Tibial nerve (tissue), 4 donors: ENCODE measurements at regions not wholly inside any gene's neighbourhood (a gene's known extent, or its start where the extent isn't known, plus 50 kb on each side); places are given as distances from the start of the nearest gene placed in this dataset.
A peak's percentile ranks its signal among the peaks of the same experiment; 100 is the strongest.

Experiments used
- DNase-seq, 2 donors: peaks; one replicate each; pipeline ENCODE4 v3.0.0-alpha.2; 2019; ENCODE audit warnings: low spot score in 2 of 2
- H3K27ac ChIP-seq, 4 donors: fragments of 200-600 bp; sonication (generic) in 3 of 4; one replicate each; pipeline ENCODE4 v1.5.1; 2017 to 2019; ENCODE audit warnings: mild to moderate bottlenecking in 1 of 4
- H3K27me3 ChIP-seq, 2 donors: fragments of 200-600 bp; sonication (generic) in 1 of 2; one replicate each; pipeline versions ENCODE4 v1.5.1 to v1.6.0; 2017 to 2019
- H3K36me3 ChIP-seq, 3 donors: fragments of 200-600 bp; sonication (generic); one replicate each; pipeline ENCODE4 v1.5.1; 2018 to 2019
- H3K4me1 ChIP-seq, 4 donors: fragments of 200-600 bp; sonication (generic) in 3 of 4; one replicate each; pipeline ENCODE4 v1.5.1; 2017 to 2019
- H3K4me3 ChIP-seq, 4 donors: fragments of 200-600 bp; sonication (generic) in 3 of 4; one replicate each; pipeline ENCODE4 v1.5.1; 2017 to 2019; ENCODE audit warnings: mild to moderate bottlenecking in 1 of 4, moderate library complexity in 1 of 4
- H3K9me3 ChIP-seq, 4 donors: fragments of 200-600 bp; sonication (generic) in 3 of 4; one replicate each; pipeline ENCODE4 v1.5.1; 2017 to 2019
- EP300 ChIP-seq, 2 donors: sonication (generic); formaldehyde crosslinking; IDR thresholded peaks; one replicate each; pipeline ENCODE4 v1.6.1; 2017; ENCODE audit warnings: antibody characterized with exemption in 2 of 2, mild to moderate bottlenecking in 1 of 2
- POLR2A ChIP-seq, 2 donors: fragments of 450-650 bp; IDR thresholded peaks; one replicate each; pipeline ENCODE4 v1.6.1; 2017; ENCODE audit warnings: antibody characterized with exemption in 2 of 2, mild to moderate bottlenecking in 2 of 2, moderate library complexity in 2 of 2
- WGBS, 2 donors: methylation state at CpG; one replicate each; pipeline ENCODE4 v1.1.5; 2018; 5-methylcytosine and 5-hydroxymethylcytosine counted together
- TF ChIP-seq, protein P1 (sequence below), 5 experiments: fragments of 200-600 bp in 3 of 5; fragments of 450-650 bp in 2 of 5; sonication (generic) in 3 of 5; IDR thresholded peaks; one replicate each; pipeline ENCODE4 v1.5.1; 2016 to 2019; ENCODE audit warnings: antibody characterized with exemption in 5 of 5, mild to moderate bottlenecking in 3 of 5, moderate library complexity in 2 of 5

DNA sequence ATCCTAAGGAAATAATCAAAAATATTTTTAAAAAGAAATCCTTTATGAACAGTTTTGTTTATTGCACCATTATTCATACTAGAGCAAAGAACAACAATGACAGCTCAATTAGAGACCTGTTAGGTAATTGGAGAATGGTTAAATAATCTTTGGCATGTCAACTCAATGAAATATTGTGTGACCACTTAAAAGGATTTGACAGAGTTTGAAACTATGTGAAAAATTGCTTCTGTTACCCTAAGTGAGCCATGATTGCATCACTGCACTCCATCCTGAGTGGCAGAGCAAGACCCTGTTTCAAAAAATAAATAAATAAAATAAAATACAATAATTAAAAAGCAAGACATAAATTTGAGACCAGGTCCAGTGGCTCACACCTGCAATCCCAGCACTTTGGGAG lies 66.1 kb upstream of the ATP8B1 start:
- no peak overlapping the region for H3K4me3 ChIP-seq
- no peak overlapping the region for H3K27ac ChIP-seq
- TF ChIP-seq POLR2A (IDR thresholded peaks at IDR 0.05) (no peak), EP300 (IDR thresholded peaks at IDR 0.05) (no peak)
- TF ChIP-seq, protein P1, sequence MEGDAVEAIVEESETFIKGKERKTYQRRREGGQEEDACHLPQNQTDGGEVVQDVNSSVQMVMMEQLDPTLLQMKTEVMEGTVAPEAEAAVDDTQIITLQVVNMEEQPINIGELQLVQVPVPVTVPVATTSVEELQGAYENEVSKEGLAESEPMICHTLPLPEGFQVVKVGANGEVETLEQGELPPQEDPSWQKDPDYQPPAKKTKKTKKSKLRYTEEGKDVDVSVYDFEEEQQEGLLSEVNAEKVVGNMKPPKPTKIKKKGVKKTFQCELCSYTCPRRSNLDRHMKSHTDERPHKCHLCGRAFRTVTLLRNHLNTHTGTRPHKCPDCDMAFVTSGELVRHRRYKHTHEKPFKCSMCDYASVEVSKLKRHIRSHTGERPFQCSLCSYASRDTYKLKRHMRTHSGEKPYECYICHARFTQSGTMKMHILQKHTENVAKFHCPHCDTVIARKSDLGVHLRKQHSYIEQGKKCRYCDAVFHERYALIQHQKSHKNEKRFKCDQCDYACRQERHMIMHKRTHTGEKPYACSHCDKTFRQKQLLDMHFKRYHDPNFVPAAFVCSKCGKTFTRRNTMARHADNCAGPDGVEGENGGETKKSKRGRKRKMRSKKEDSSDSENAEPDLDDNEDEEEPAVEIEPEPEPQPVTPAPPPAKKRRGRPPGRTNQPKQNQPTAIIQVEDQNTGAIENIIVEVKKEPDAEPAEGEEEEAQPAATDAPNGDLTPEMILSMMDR (IDR thresholded peaks at IDR 0.05): no peak
- H3K27me3 ChIP-seq: no peaks in the 10 kb centered on the region
- no peak for DNase-seq
- no peaks in the 10 kb centered on the region for H3K36me3 ChIP-seq
- H3K9me3 ChIP-seq: peaks cover 0 to 29% (median 5%) of the 10 kb centered on the region in 4 donors
- no peaks in the 10 kb centered on the region for H3K4me1 ChIP-seq

DNA sequence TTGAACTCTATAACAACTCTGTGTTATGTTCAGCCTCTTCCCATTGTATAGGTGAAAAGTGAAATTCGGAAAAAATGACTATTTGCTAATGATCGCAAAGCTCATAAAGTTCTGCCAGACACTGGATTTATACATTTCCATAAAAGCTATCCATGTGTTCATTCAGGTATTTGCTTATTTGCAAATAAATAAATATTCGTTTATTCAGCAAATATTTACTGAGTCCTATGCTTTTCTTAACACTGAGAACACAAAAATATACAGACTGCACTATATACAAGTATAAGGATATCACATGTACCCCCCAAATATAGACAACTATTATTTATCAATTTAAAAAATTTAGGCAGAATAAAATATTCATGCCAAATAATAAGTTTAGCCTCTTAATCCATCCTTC lies 63.2 kb upstream of the ATP8B1 start:
- no peak overlapping the region for H3K27ac ChIP-seq
- H3K36me3 ChIP-seq: no peaks in the 10 kb centered on the region
- no peak for DNase-seq
- peaks cover 0 to 5% (median 0%) of the 10 kb centered on the region in 4 donors for H3K9me3 ChIP-seq
- H3K27me3 ChIP-seq: no peaks in the 10 kb centered on the region
- H3K4me1 ChIP-seq: no peaks in the 10 kb centered on the region
- 63 to 76% methylated on average over 3 of the region's 3 CpGs for WGBS, 2 donors
- TF ChIP-seq POLR2A (IDR thresholded peaks at IDR 0.05) (no peak), EP300 (IDR thresholded peaks at IDR 0.05) (no peak)
- TF ChIP-seq, protein P1 (IDR thresholded peaks at IDR 0.05): no peak
- no peak overlapping the region for H3K4me3 ChIP-seq

DNA sequence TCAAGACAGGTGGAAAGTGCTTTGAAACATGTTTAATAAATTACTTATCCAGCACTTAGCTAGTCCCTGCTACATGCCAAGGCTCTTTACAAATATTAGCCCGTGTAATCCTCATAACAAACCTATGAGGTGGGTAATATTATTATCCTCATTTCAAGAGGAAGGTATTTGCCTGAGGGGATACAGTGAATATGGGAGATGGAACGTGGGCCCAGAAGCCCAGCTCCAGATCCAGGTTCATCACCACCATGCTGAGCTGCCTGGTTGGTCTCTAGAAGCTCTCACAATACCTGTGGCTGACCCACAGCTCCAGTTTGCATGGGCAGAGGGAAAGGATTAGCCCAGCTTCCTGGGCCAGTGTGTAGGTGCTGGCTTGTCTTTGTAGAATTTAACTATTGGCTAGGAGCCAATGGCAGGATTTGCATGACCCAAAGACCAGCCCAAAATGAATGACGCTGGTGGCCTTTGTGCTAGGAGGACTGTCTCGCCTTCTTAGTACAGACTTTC lies 61.6 kb upstream of the ATP8B1 start:
- no peak for DNase-seq
- Histone ChIP-seq H3K9me3 (no peaks in the 10 kb centered on the region), H3K36me3 (no peaks in the 10 kb centered on the region), H3K4me1 (no peaks in the 10 kb centered on the region), H3K27ac (no peak overlapping the region), H3K27me3 (no peaks in the 10 kb centered on the region), H3K4me3 (no peak overlapping the region)
- TF ChIP-seq EP300 (IDR thresholded peaks at IDR 0.05) (no peak), POLR2A (IDR thresholded peaks at IDR 0.05) (no peak)
- TF ChIP-seq, protein P1 (IDR thresholded peaks at IDR 0.05): no peak
- 80 to 90% methylated on average over 4 of the region's 4 CpGs for WGBS, 2 donors

DNA sequence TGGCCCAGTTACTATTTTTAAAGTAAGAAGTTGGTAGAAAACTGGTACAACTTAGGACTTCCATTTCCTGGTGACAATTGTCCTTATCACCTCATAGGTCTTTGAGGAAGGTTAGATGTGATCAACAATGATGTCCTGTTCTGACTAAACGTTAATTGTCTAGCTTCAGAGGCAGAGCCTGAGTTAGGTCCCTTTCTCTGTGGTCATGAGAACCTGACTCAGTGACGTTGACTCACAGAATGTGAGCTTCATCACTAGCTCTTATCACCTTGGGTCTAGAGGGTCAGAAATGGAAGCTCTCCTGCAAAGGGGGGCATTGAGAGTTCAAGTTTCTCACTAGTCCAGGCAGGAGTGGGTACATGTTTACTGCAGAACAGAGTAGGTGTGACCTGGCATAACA lies 60.6 kb upstream of the ATP8B1 start:
- H3K27me3 ChIP-seq: no peaks in the 10 kb centered on the region
- TF ChIP-seq POLR2A (IDR thresholded peaks at IDR 0.05) (no peak), EP300 (IDR thresholded peaks at IDR 0.05) (no peak)
- TF ChIP-seq, protein P1 (IDR thresholded peaks at IDR 0.05): no peak
- no peak for DNase-seq

GRCh38 chr18:57859314-57859713 lies 56.2 kb upstream of the ATP8B1 start:
- TF ChIP-seq EP300 (IDR thresholded peaks at IDR 0.05): no peak
- no peak for TF ChIP-seq POLR2A (IDR thresholded peaks at IDR 0.05)
- TF ChIP-seq, protein P1 (IDR thresholded peaks at IDR 0.05): peak in 2 of 5 experiments; percentile 6 to 13
- H3K4me1 ChIP-seq: no peaks in the 10 kb centered on the region
- no peaks in the 10 kb centered on the region for H3K27me3 ChIP-seq
- no peak overlapping the region for H3K4me3 ChIP-seq
- H3K9me3 ChIP-seq: no peaks in the 10 kb centered on the region
- no peak for DNase-seq
- no peaks in the 10 kb centered on the region for H3K36me3 ChIP-seq
- no peak overlapping the region for H3K27ac ChIP-seq

More for the DNA sequence above, 60.6 kb upstream of the ATP8B1 start:
- no peaks in the 10 kb centered on the region for H3K4me1 ChIP-seq
- no peak overlapping the region for H3K4me3 ChIP-seq
- H3K36me3 ChIP-seq: no peaks in the 10 kb centered on the region
- WGBS, 2 donors: 89 to 96% methylated on average over 2 of the region's 2 CpGs
- H3K27ac ChIP-seq: no peak overlapping the region
- no peaks in the 10 kb centered on the region for H3K9me3 ChIP-seq
